ENCODE measurements at regions not wholly inside any gene's neighbourhood (a gene's known extent, or its start where the extent isn't known, plus 50 kb on each side); places are given as distances from the start of the nearest gene placed in this dataset.

DNA sequence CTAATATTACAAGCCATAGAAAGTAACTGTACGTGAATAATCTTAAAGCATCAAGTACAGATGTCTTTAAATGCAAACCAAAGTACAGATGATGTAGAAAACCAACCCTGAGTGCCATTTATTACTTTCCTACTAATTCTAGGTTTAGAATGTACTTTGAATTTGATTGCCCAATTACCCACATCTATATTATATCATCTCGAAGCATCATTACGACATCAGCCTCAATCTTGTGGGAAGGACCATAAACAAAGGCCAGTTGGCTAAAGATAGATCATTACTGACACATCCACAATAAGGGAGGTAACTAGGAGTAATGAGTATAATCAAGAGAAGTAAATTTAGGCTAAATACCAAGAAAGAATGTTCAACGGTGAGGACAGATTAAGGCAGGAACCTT lies 478.9 kb downstream of the BCAT1 start:
- TF ChIP-seq CTCF (optimal IDR thresholded peaks at IDR 0.05 in 1 of 3, IDR thresholded peaks at IDR 0.05 in 1 of 3, conservative IDR thresholded peaks at IDR 0.05 in 1 of 3; ENCODE audit: extremely low read depth in 1 of 3, insufficient read depth in 2 of 3, low read length in 3 of 3): no peak
- TF ChIP-seq EZH2 (IDR thresholded peaks at IDR 0.05; ENCODE audit: low read length): no peak

Measured in keratinocyte (primary cell).